Muscle of back (tissue), 3 donors: ENCODE measurements at regions not wholly inside any gene's neighbourhood (a gene's known extent, or its start where the extent isn't known, plus 50 kb on each side); places are given as distances from the start of the nearest gene placed in this dataset.
"Not testable (repeated sequence)": the region's sequence is repeated elsewhere in the genome, so short reads cannot be mapped to it uniquely, and the experiment has no call there.

Experiments used
- DNase-seq, 3 donors: peaks; one replicate each; pipeline versions ENCODE4 v3.0.0 to v3.0.0-alpha.2; 2013

DNA sequence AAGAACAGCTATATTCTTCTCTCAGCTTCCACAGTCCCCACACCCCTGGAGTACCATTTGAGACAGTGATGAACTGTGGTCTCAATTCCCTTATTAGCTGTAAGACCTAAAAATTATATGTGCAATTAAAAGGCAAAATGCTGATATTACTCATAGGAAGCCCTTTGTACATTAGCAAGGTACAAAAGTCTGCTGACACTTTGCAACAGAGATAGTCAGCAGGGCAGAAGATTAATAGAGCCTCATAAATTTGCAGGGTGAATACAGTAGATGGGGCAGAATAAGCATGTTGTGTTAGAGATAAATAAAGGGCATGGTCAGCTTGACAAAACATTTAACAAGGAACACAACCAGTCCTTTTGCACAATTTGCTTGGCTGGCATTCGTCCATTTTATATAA is 210.0 kb upstream of the OBI1 start:
- no peak for DNase-seq

DNA sequence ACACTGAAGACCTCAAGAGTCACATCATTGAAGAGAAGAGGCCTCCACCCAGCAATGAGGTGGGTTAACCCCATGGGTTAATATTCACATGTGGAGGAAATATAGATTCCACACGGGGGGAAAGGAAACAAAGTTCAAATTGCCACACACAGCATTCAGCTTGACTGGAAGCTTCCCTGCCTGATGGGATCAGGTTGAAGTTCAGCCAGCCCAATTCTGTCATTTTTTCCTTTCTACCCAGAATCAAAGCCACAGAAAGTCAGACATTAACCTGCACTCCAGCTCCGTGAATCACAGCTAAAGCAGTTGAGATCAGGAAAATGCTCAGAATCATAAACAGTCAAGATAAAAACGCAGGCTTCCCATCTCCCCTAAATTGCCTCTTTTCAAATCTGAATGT is 208.7 kb upstream of the OBI1 start:
- DNase-seq, result no peak

DNA sequence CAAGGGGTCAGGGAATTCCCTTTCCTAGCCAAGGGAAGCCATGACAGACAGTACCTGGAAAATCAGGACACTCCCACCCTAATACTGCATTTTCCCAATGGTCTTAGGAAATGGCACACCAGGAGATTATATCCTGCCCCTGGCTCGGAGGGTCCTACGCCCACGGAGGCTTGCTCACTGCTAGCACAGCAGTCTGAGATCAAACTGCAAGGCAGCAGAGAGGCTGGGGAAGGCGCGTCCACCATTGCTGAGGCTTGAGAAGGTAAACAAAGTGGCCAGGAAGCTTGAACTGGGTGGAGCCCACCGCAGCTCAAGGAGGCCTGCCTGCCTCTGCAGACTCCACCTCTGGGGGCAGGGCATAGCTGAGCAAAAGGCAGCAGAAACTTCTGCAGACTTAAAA is 207.1 kb upstream of the OBI1 start:
- DNase-seq, result not testable (repeated sequence)

DNA sequence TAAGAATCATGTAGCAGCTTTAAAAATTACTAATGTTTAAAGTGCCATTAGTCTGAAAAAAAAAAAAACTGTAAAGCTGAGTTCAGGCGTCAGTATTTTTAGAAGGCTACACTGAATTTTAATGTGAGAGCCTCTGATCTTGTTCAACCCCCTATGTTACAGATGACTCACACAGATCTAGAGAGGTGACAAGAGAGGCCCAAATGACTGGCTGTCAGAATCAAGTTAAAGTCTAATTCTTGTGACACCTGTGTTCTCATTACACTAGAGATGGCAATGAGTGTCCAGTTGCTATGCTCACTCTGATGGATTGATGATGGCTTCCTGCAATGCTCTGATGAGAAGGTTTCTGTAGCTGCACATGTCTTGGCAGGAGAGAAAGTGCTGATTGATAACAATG is 203.5 kb upstream of the OBI1 start:
- no peak for DNase-seq

DNA sequence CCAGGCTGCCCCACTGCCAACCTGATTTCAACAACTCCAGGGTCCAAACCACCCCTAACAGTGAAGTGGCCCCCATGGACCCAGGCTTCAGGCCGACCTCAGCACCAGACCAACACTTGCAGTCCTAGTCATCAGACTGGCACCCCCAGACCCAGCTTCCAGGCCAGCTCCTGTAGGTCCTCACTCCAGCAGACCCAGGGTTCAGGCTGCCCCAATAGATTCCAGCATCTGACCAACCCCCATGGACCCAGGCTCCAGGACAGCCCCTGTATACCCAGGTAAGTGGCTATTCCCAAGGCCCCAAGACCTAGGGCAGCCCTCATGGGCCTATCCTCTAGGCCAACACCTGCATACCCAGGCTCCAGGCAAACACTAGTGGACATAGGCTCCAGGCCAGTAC is 193.8 kb upstream of the OBI1 start:
- DNase-seq, result no peak

DNA sequence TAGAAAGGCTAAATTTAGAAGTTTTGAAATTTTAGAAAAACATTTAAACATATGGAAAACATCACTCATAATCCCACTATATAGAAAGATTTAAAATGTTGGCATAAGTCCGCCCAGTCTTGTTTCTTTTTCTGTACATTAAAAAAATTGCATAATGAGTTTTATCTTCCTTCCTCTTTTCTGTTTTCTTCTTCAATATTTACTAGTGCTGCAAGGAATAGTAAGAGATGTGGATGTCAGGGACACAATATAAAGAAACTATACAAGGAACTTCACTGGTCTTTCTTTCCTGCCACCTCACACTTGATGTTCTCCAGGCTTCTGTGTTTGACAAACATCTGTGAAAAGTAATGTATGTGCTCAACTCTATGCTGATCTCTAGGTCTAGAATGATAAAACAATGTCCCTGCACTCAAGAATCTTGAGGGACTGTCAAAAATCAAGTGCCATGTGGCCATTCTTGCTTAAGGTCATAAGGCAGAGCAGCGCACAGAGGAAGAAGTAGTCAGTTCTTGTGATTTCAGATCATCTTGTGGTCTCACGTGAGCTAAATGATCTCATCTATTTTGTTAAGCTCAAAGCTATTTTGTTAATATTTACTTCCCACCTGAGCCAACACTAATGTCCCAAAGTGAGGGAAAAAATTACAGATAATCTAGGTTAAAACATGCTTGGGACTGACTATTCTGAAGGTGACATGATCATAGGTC is 186.9 kb upstream of the OBI1 start:
- no peak for DNase-seq

DNA sequence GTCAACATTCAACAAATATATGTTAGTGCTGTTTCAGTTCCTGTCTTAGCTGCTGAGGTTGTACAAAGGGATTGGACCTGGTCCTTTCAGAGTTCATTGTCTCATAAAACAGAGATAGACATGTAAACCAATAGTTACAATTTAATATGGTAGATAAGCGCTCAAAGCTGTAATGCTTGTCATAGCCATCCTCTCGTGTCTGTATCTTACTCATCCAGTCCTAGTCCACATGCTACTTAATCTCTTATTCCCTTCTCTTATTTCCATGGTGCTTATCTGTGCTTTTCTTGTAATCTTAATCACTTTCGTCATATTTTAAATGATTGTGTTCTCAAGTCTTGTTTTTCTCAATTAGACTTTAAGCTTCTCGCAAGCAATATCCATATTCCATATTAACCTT is 185.2 kb upstream of the OBI1 start:
- DNase-seq, result no peak

DNA sequence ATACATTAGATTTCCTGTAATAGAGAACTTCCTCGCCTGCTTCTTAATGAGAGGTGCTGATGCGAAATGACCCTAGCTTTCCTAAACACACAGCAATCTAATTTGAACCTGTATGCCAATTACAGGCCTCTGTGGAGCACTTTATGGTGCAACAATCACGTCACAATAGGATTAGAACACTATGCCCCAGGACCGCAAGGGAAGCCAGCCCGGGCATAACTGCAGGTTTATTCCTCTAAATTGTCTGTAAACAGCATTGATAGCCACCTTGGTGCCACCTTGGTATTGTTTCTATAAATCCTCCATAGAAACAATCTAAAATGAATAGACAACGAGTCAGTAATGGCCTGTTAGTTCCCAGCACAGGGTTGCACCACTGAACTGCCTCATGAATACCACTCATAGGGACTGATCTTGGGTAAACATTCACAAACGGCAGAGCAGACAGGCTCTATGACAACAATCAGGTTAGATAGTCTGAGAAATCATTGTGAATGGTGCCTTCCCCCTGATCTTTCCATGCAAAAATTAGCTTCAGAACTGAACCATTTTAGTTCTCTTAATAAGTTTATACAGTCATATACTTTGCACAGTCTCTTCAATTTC is 182.5 kb upstream of the OBI1 start:
- no peak for DNase-seq

DNA sequence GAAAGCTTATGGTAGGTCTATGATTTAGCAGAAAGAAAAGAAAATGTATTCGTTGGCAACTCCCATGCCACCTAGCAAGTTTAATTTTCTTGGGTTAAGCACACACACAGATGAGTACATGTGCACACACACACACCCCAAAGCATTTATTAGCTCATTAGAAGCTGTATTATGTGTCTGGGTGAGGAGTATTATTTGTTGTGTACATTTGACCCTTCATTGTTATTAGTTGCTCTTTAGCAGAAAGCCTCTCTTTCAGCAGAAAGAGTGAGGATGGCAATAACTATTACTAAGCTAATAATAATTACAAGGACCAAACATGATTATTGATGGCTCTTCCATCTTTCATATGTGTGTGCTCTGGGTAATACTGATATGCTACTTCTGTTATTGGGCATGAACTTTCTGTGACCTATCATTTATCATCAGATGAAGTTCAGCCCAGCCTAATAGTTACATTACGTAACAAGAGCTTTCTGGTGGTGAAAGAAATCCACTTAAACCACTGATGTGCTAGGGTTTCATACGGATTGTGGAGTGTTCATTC is 177.4 kb upstream of the OBI1 start:
- DNase-seq, result no peak

DNA sequence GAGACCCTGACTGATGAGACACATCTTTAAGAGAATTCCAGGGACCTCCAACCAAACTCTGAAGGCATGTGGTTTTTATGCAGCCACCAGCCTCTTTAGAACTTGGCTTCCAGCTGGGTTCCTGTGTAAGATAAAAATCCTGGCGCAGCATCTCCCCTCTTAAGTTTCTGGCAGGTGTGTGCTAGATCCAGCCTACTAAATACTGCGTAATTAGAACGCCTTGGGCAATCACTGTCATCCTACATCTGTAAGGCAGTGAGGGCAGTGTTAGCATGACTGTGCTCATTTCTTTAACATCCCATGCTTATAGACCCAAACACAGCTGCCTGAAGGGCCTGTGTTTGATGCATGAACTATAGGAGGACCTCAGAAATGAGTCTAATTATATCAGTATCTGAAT is 173.5 kb upstream of the OBI1 start:
- no peak for DNase-seq

DNA sequence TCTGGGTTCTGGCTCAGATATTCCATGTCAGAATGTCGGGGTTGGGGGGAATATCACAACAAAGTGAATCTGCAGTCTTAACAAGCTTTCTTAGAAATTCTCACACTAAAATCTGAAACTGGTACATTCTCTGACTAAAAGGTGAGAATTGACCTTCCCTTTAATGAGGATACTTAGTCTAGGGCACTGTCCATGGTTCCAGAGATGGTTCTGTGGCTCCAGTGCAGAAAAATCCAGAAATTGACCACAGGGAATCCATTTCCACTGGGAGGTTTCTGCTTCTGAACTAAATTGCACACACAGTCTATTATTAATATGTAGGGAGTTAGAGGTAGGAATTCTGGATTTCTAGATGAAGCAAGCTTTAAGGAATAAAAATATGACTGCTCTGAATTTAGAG is 171.6 kb upstream of the OBI1 start:
- DNase-seq, result no peak

DNA sequence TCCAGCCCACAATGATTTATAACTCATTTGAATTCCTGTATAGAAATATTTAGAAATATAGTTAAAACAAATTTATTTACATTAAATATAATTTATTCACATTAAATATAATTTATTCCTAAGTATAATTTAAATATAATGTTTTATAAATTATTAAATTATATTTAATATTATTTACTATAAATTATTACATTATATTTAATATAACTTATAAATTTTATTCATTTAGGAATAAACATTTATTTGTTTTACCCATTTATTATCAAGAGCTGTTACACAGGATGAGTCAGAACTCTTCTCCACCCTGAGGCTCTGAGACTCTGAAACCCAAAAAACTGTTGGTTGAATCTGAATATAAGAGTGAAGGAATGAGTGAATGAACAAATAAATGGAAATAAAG is 170.9 kb upstream of the OBI1 start:
- no peak for DNase-seq

DNA sequence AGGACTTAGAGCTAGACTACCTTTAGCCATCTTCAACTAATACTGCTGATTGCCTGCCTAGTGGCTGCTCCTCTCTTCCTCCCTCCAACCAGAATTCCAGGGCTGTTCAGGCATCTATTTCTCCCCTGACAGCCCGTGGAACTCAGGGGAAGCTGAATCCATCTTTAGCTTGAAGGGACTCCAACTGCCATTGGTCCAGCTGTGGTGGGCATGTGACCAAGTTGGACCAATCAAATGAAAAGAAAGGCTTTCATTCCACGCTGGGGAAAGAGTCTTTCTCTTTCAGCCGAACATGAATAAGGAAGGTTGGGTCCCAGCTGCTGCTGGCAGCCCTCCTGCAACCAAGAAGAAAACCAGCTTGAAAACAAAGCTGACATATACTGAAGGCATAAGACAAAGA is 168.5 kb upstream of the OBI1 start:
- no peak for DNase-seq

DNA sequence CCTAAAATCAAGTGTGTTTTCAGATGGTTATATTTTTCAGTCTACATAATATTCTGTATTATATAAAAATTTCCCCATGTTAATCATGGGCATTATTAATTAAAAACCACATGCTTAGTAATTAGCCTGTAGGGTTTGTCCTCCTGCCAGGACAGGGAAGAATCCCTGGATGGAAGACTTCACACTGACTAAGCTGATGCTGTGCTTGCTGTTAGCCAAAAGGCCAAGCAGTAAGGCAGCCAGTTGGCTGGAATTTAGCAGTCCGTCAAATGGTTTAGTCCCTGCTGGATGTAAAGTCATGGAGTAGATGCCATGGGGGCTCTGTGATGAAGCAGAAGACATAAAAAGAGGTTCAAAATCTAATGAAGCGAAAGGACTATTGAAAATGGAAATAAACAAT is 168.0 kb upstream of the OBI1 start:
- no peak for DNase-seq

DNA sequence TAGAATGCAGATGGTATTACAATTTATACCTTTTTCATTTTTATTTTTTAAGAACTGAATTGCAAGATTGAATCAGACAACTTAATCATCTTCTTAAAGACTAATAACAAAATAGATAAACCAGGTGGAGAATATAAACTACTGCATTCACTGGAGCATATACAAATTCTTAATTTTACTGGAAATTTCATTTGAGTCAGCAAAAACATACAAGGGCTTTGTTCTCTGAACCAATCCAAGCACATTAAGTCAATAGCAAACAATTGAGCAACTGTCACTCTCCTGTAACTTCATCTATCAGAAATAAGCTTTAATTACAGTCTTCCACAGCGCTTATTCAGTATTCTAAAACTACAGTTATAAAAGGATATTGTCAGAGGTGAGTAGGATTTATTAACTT is 167.4 kb upstream of the OBI1 start:
- DNase-seq, result no peak

DNA sequence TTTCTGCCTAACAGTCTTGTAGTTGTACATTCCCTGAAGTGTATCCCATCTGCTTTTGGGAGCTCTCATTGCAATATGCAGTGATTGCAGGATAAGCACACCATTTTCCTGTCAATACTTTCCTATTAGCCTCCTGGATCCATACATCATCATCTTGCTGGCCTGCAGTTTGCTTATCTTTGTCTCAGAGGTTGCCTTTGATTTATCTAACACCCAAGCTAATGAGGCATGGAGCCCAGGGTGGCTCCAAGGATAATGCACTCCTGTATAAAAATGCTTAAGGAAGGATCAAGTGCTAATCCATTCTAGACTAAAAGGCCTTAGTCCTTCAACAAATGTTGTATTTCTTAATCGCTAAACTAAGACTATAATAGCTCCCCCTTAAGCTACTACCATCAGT is 161.6 kb upstream of the OBI1 start:
- no peak for DNase-seq

DNA sequence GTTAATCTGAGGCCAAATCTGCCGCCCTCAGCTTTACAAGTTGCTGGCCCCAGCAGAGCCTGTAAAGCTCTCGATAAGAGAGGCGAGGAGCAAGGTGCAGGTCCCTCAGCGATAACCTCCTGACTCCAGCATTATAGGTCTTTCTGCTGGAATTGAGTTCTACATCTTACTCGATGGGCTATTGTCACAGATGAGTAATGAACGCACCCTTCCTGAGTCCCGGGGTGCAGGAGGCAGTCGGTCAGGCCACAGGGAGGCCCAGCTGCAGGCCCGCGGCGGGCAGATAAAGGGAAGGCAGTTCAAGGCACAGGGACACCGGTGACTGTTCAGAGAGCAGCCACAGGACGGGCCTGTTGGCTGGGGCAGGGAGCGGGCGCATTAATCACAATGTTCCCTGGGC is 157.6 kb upstream of the OBI1 start:
- DNase-seq, result no peak

DNA sequence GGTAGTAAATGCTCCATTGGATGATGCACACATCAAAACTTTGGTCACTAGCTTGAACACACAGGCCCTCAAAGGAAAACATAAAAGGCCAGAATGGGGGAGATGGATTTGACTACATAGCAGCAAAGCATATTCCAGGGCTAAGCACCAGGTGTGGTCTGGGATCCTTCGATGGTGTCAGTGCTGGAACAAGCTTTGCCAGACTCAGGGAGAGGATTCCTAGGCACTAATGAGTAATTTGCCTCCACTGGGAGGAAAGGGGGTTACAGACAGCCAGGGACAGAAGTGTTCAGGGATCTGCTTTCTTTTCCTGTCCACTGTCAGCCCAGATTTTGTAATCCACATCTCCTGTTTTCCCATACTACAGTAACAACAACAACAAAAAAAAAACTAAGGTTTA is 157.2 kb upstream of the OBI1 start:
- no peak for DNase-seq

DNA sequence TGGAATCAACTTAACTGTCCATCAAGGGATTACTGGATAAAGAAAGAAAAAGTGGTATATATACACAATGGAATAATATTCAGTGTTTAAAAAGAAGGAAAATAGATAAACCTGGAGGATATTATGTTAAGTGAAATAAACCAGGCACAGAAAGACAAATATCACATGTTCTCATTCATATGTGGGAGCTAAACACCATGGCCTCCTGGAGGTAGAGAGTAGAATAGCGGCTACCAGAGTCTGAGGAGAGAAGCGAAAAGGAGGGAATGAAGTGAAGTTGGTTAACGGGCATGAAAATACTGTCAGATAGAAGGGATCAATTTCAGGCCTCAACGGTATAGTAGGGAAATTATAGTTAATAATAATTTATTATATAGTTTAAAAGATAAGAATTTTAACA is 147.5 kb upstream of the OBI1 start:
- no peak for DNase-seq

DNA sequence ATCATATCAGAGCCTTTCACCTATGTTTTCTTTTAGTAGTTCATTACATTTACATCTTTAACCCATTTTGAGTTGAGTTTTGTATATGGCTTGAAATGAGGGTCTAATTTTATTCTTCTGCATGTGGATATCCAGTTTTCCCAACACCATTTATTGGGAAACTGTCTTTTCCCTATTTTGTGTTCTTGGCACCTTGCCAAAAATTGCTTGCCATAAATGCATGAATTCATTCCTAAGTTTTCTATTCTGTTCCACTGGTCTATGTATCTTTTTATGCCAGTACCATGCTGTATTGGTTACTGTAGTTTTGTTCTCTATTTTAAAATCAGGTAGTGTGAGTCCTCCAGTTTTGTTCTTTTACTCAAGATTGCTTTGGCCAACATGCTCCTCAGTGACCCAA is 144.0 kb upstream of the OBI1 start:
- DNase-seq, result no peak

DNA sequence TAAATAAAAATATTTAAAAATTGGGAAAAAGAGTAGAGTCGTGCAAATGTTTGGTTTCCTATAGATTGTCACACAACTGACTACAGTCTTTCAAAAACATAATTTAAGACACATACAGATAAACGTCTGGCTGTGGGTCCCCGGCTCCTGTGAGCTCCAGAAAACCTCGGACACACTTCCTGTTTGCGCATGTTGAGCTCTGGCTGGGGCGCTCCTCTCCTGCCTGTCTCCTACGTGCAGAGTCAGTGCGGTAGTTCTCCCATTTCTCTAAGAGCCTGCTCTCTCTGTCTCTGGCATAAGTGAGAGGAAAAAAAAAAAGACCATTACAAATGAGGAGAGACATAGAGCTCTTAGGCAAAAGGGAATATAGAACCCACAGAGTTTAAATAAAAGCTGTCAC is 128.2 kb upstream of the OBI1 start:
- peak in 2 of 3 donors; percentile 10 to 17 for DNase-seq

DNA sequence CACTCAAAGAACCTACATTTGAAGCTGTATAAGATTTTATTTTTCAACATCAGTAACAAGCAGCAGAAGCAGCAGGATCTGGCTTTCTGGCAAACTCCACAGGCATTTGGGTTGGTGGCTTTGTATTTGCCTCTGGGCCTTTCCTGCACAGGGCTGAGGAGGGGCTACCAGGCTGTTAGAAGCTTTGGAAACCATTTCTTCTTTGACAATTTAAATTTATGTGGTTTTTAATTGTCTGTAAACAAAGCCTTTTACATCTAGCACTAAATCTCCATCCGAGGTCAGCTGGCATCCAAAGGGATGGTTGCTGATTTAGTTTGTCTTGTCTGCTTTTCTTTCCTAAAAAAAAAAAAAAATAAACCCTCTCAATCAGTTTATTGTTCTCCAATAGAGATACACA is 127.5 kb upstream of the OBI1 start:
- no peak for DNase-seq

DNA sequence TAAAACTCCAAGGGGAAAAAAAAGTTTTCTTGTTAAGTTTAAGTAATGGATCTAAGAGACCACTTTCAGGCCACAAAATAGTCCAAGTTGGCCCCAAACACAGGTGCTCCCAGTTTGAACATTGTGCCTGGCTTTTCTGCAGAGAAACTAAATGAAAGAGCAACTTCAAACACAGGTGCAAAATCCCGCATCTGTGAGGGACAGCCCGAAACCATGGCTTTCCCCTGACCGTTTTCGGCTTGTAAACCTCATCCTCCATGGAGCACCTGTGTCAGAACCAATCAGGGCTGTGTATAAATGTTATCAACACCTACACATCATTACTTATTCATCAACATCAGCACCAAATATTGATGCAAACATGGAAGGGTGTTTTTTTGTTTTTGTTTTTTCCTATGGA is 126.8 kb upstream of the OBI1 start:
- DNase-seq, result no peak
